Spinal cord (tissue), 9 donors: ENCODE measurements at regions not wholly inside any gene's neighbourhood (a gene's known extent, or its start where the extent isn't known, plus 50 kb on each side); places are given as distances from the start of the nearest gene placed in this dataset.

Experiments used
- DNase-seq, 6 donors: peaks; one replicate each; pipeline versions ENCODE4 v3.0.0 to v3.0.0-alpha.2; 2013 to 2015; ENCODE audit warnings: low spot score in 6 of 6, low read depth in 4 of 6
- H3K27ac ChIP-seq: one replicate; pipeline ENCODE4 v1.5.1; 2013; ENCODE audit warnings: low read depth, low read length, control low read depth
- H3K27me3 ChIP-seq: one replicate; pipeline ENCODE4 v1.6.1; 2013; ENCODE audit warnings: low read length; ENCODE audit not compliant: control insufficient read depth, insufficient read depth
- H3K36me3 ChIP-seq: one replicate; pipeline ENCODE4 v1.6.1; 2013; ENCODE audit warnings: low read length; ENCODE audit not compliant: control insufficient read depth, insufficient read depth
- H3K4me1 ChIP-seq: one replicate; pipeline ENCODE4 v1.6.1; 2013; ENCODE audit warnings: low read length; ENCODE audit not compliant: control insufficient read depth, insufficient read depth
- H3K4me3 ChIP-seq: one replicate; pipeline ENCODE4 v1.5.1; 2013; ENCODE audit warnings: low read depth, low read length, control low read depth
- H3K9me3 ChIP-seq: one replicate; pipeline ENCODE4 v1.6.1; 2013; ENCODE audit warnings: low read length; ENCODE audit not compliant: control insufficient read depth, insufficient read depth
- WGBS: methylation state at CpG from one replicate; pipeline ENCODE4 v1.1.5; 2013; ENCODE audit warnings: missing lambda C conversion rate; ENCODE audit not compliant: insufficient coverage; 5-methylcytosine and 5-hydroxymethylcytosine counted together
- donor health status: healthy.

GRCh38 chr5:33232731-33233505 is 207.8 kb upstream of the TARS1 start:
- Histone ChIP-seq H3K9me3 (no peaks in the 10 kb centered on the region), H3K36me3 (no peaks in the 10 kb centered on the region), H3K27me3 (no peaks in the 10 kb centered on the region), H3K4me3 (no peak overlapping the region), H3K27ac (no peak overlapping the region), H3K4me1 (no peaks in the 10 kb centered on the region)
- DNase-seq: peak in 2 of 6 donors; percentile 76 to 81
- WGBS: no CpG with 5 or more reads among the region's 3 CpGs

- DNase-seq: no peak
- no peaks in the 10 kb centered on the region for H3K4me1 ChIP-seq
- no peaks in the 10 kb centered on the region for H3K27me3 ChIP-seq
- WGBS: 83% methylated on average over 1 of the region's 4 CpGs
- H3K36me3 ChIP-seq: no peaks in the 10 kb centered on the region
- H3K27ac ChIP-seq: no peak overlapping the region
- no peaks in the 10 kb centered on the region for H3K9me3 ChIP-seq
- H3K4me3 ChIP-seq: no peak overlapping the region
Measured at GRCh38 chr5:33235304-33235703, 205.5 kb upstream of the TARS1 start.

- no peak overlapping the region for H3K27ac ChIP-seq
- H3K36me3 ChIP-seq: no peaks in the 10 kb centered on the region
- DNase-seq: no peak
- H3K4me1 ChIP-seq: no peaks in the 10 kb centered on the region
- H3K4me3 ChIP-seq: no peak overlapping the region
- WGBS: 86% methylated on average over 1 of the region's 4 CpGs
- no peaks in the 10 kb centered on the region for H3K27me3 ChIP-seq
- no peaks in the 10 kb centered on the region for H3K9me3 ChIP-seq
Measured at GRCh38 chr5:33235824-33236223, 204.9 kb upstream of the TARS1 start.

- Histone ChIP-seq H3K27me3 (no peaks in the 10 kb centered on the region), H3K36me3 (no peaks in the 10 kb centered on the region), H3K4me3 (no peak overlapping the region), H3K27ac (no peak overlapping the region), H3K9me3 (no peaks in the 10 kb centered on the region), H3K4me1 (no peaks in the 10 kb centered on the region)
- no peak for DNase-seq
Measured at GRCh38 chr5:33237471-33237870, 203.3 kb upstream of the TARS1 start.

- no peak overlapping the region for H3K27ac ChIP-seq
- no peaks in the 10 kb centered on the region for H3K9me3 ChIP-seq
- H3K36me3 ChIP-seq: no peaks in the 10 kb centered on the region
- 20% methylated on average over 1 of the region's 3 CpGs for WGBS
- H3K4me3 ChIP-seq: no peak overlapping the region
- no peaks in the 10 kb centered on the region for H3K4me1 ChIP-seq
- H3K27me3 ChIP-seq: no peaks in the 10 kb centered on the region
- DNase-seq: no peak
Measured at GRCh38 chr5:33238826-33239695, 201.7 kb upstream of the TARS1 start.

- no peak overlapping the region for H3K27ac ChIP-seq
- no peak for DNase-seq
- no peaks in the 10 kb centered on the region for H3K27me3 ChIP-seq
- H3K4me3 ChIP-seq: no peak overlapping the region
- 93% methylated on average over 3 of the region's 6 CpGs for WGBS
- H3K36me3 ChIP-seq: no peaks in the 10 kb centered on the region
- H3K4me1 ChIP-seq: no peaks in the 10 kb centered on the region
- H3K9me3 ChIP-seq: no peaks in the 10 kb centered on the region
Measured at GRCh38 chr5:33240558-33240957, 200.2 kb upstream of the TARS1 start.

- DNase-seq: no peak
- H3K27ac ChIP-seq: no peak overlapping the region
Measured at GRCh38 chr5:33241802-33242201, 199.0 kb upstream of the TARS1 start.

GRCh38 chr5:33242277-33242676 is 198.5 kb upstream of the TARS1 start:
- H3K27ac ChIP-seq: no peak overlapping the region

More at GRCh38 chr5:33241802-33242201, 199.0 kb upstream of the TARS1 start:
- Histone ChIP-seq H3K4me3 (no peak overlapping the region), H3K4me1 (no peaks in the 10 kb centered on the region), H3K27me3 (no peaks in the 10 kb centered on the region), H3K9me3 (no peaks in the 10 kb centered on the region), H3K36me3 (no peaks in the 10 kb centered on the region)
- 77% methylated on average over 2 of the region's 4 CpGs for WGBS

GRCh38 chr5:33244441-33245150 is 196.2 kb upstream of the TARS1 start:
- Histone ChIP-seq H3K36me3 (no peaks in the 10 kb centered on the region), H3K4me1 (no peaks in the 10 kb centered on the region), H3K9me3 (no peaks in the 10 kb centered on the region), H3K27ac (no peak overlapping the region), H3K4me3 (no peak overlapping the region), H3K27me3 (no peaks in the 10 kb centered on the region)
- no peak for DNase-seq
- no CpG with 5 or more reads among the region's 4 CpGs for WGBS

More at GRCh38 chr5:33242277-33242676, 198.5 kb upstream of the TARS1 start:
- H3K36me3 ChIP-seq: no peaks in the 10 kb centered on the region
- no peaks in the 10 kb centered on the region for H3K27me3 ChIP-seq
- WGBS: 89% methylated on average over 1 of the region's 2 CpGs
- H3K4me3 ChIP-seq: no peak overlapping the region
- H3K9me3 ChIP-seq: no peaks in the 10 kb centered on the region
- H3K4me1 ChIP-seq: no peaks in the 10 kb centered on the region
- no peak for DNase-seq
